Testis (tissue), 2 donors: ENCODE measurements at regions not wholly inside any gene's neighbourhood (a gene's known extent, or its start where the extent isn't known, plus 50 kb on each side); places are given as distances from the start of the nearest gene placed in this dataset.

ENCODE experiments used
- CTCF ChIP-seq, 3 experiments: fragments of 450-650 bp in 2 of 3; fragments of 200-600 bp in 1 of 3; sonication (generic) in 1 of 3; IDR thresholded peaks; one replicate each; pipeline ENCODE4 v1.5.1; 2016 to 2019; ENCODE audit warnings: antibody characterized with exemption in 3 of 3, mild to moderate bottlenecking in 2 of 3, moderate library complexity in 1 of 3
- POLR2A ChIP-seq: fragments of 450-650 bp; IDR thresholded peaks from one replicate; pipeline ENCODE4 v1.6.1; 2017; ENCODE audit warnings: antibody characterized with exemption, mild to moderate bottlenecking, moderate library complexity

DNA sequence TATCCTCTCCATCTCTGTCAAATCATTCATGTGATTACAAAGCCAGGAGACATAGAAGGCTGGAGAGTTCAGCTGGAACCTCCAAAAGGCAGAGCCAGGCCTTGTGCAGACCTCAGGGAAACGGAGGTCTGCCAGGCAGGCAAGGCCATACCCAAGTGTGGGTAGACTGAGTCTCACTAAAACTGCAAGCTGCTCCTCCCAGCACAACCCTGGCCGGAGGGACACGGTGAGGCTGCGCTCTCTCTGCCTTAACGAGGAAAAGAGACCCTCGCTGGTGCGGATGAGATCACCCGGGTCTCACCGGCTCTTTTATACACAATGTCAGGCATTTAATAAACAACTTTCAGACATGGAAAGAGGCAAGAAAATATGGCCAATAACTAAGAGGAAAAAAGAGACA is 66.1 kb upstream of the INPP5A start:
- TF ChIP-seq POLR2A (no peak), CTCF (IDR thresholded peaks at IDR 0.05) (no peak)
